IMR-90 (cell line): ENCODE measurements at regions not wholly inside any gene's neighbourhood (a gene's known extent, or its start where the extent isn't known, plus 50 kb on each side); places are given as distances from the start of the nearest gene placed in this dataset.

Experiments
- ATAC-seq: fragments of 200-7000 bp; cut with Tn5 transposase; 2 replicates; pipeline ENCODE4 v1.9.1; 2020; ENCODE audit warnings: low read depth, mild to moderate bottlenecking, moderate library complexity
- BruUV-seq: library from RNA; stranded (reverse); fragments of 400-500 nt; replicated peaks from 2 replicates; lab custom pipeline; 2021; lab: Mats Ljungman, UMichigan
- CTCF ChIA-PET: fragments of 300-600 bp; formaldehyde crosslinking; extraction: SDS; loops from one replicate; lab custom pipeline; 2021; ENCODE audit warnings: antibody characterized with exemption; lab: Yijun Ruan, JAX
- POLR2A ChIA-PET: fragments of 300-600 bp; sonication (Branson Sonifier 250); formaldehyde crosslinking; loops from one replicate; lab custom pipeline; 2022; ENCODE audit warnings: antibody characterized with exemption; ENCODE audit not compliant: unreplicated experiment; lab: Charles Lee
- DNase-seq: peaks from one replicate; pipeline ENCODE4 v3.0.0; 2013
- H2AFZ ChIP-seq: replicated peaks from 2 replicates; pipeline ENCODE3; 2013; ENCODE audit warnings: low read length, mild to moderate bottlenecking; ENCODE audit not compliant: poor library complexity
- H2AK5ac ChIP-seq: 2 replicates; pipeline ENCODE4 v1.6.1; 2013; ENCODE audit warnings: low read depth, low read length, inconsistent platforms
- H2AK9ac ChIP-seq: replicated peaks from 2 replicates; pipeline ENCODE3; 2013; ENCODE audit warnings: mild to moderate bottlenecking, low read depth, low read length, moderate library complexity; ENCODE audit not compliant: poor library complexity
- H2BK120ac ChIP-seq: 2 replicates; pipeline ENCODE4 v1.6.1; 2013; ENCODE audit warnings: low read depth, low read length, inconsistent platforms
- H2BK15ac ChIP-seq: 3 replicates; pipeline ENCODE4 v1.6.1; 2013; ENCODE audit warnings: low read depth, low read length, inconsistent platforms
- H2BK20ac ChIP-seq: 2 replicates; pipeline ENCODE4 v1.6.1; 2013; ENCODE audit warnings: low read depth, mild to moderate bottlenecking, inconsistent platforms, low read length, moderate library complexity
- H2BK5ac ChIP-seq: 2 replicates; pipeline ENCODE4 v1.6.1; 2013; ENCODE audit warnings: mild to moderate bottlenecking, low read depth, low read length, inconsistent platforms; ENCODE audit not compliant: poor library complexity, severe bottlenecking
- H3K14ac ChIP-seq: replicated peaks from 2 replicates; pipeline ENCODE4 v1.6.1; 2013; ENCODE audit warnings: low read depth, low read length, inconsistent platforms
- H3K18ac ChIP-seq: 2 replicates; pipeline ENCODE4 v1.6.1; 2013; ENCODE audit warnings: low read depth, low read length, control low read depth
- H3K23ac ChIP-seq: 2 replicates; pipeline ENCODE4 v1.6.1; 2013; ENCODE audit warnings: low read depth, low read length, inconsistent platforms
- H3K27ac ChIP-seq: 2 replicates; pipeline ENCODE4 v1.5.1; 2013; ENCODE audit warnings: mild to moderate bottlenecking, control low read depth, low read length; ENCODE audit not compliant: insufficient read depth
- H3K27me3 ChIP-seq: 2 replicates; pipeline ENCODE4 v1.6.1; 2013; ENCODE audit warnings: low read length; ENCODE audit not compliant: control insufficient read depth, insufficient read depth
- H3K36me3 ChIP-seq: 2 replicates; pipeline ENCODE4 v1.6.1; 2013; ENCODE audit warnings: low read length, mixed read lengths; ENCODE audit not compliant: control insufficient read depth, insufficient read depth
- H3K4ac ChIP-seq: 2 replicates; pipeline ENCODE4 v1.6.1; 2013; ENCODE audit warnings: low read depth, low read length, inconsistent platforms
- H3K4me1 ChIP-seq: 2 replicates; pipeline ENCODE4 v1.6.1; 2013; ENCODE audit warnings: low read length, mixed read lengths; ENCODE audit not compliant: control insufficient read depth, insufficient read depth
- H3K4me2 ChIP-seq: 2 replicates; pipeline ENCODE4 v1.6.1; 2013; ENCODE audit warnings: low read depth, mild to moderate bottlenecking, control low read depth, low read length, moderate library complexity
- H3K4me3 ChIP-seq: 2 replicates; pipeline ENCODE4 v1.5.1; 2013; ENCODE audit warnings: low read depth, mild to moderate bottlenecking, control low read depth, low read length, moderate library complexity; ENCODE audit not compliant: insufficient read depth
- H3K56ac ChIP-seq: 2 replicates; pipeline ENCODE4 v1.6.1; 2013; ENCODE audit warnings: low read length, inconsistent platforms; ENCODE audit not compliant: insufficient read depth; ENCODE audit errors: extremely low read depth
- H3K79me1 ChIP-seq, 2 experiments: 2 replicates each; pipeline ENCODE4 v1.6.1; 2013; ENCODE audit warnings: low read length in 2 of 2, inconsistent platforms in 1 of 2, low read depth in 1 of 2
- H3K9ac ChIP-seq: 2 replicates; pipeline ENCODE4 v1.6.1; 2013; ENCODE audit warnings: low read depth, low read length, control low read depth
- H3K9me1 ChIP-seq: 2 replicates; pipeline ENCODE4 v1.6.1; 2013; ENCODE audit warnings: low read length, inconsistent platforms; ENCODE audit not compliant: insufficient read depth
- H3K9me3 ChIP-seq: 2 replicates; pipeline ENCODE4 v1.6.1; 2013; ENCODE audit warnings: low read length; ENCODE audit not compliant: control insufficient read depth, insufficient read depth
- H4K20me1 ChIP-seq: 2 replicates; pipeline ENCODE4 v1.6.1; 2013; ENCODE audit warnings: low read length, inconsistent platforms; ENCODE audit not compliant: insufficient read depth
- H4K5ac ChIP-seq: 2 replicates; pipeline ENCODE4 v1.6.1; 2013; ENCODE audit warnings: mild to moderate bottlenecking, low read depth, low read length, control low read depth
- H4K8ac ChIP-seq, 2 experiments: 2 replicates each; pipeline ENCODE4 v1.6.1; 2013; ENCODE audit warnings: low read depth in 2 of 2, low read length in 2 of 2, control low read depth in 1 of 2, inconsistent platforms in 1 of 2
- H4K91ac ChIP-seq: 2 replicates; pipeline ENCODE4 v1.6.1; 2013; ENCODE audit warnings: low read depth, low read length, inconsistent platforms; ENCODE audit not compliant: insufficient read depth
- BHLHE40 ChIP-seq: fragments of 150-350 bp; IDR thresholded peaks from 2 replicates; pipeline ENCODE4 v1.6.1; 2016; ENCODE audit warnings: mild to moderate bottlenecking, low read depth, low read length
- CEBPB ChIP-seq: IDR thresholded peaks from 2 replicates; pipeline ENCODE4 v1.6.1; 2012; ENCODE audit warnings: low read depth, low read length, improper control_type of control experiment
- MAZ ChIP-seq: IDR thresholded peaks from 2 replicates; pipeline ENCODE4 v1.6.1; 2012; ENCODE audit warnings: low read depth, mild to moderate bottlenecking, low read length, improper control_type of control experiment, moderate library complexity, borderline replicate concordance
- MXI1 ChIP-seq: IDR thresholded peaks from 2 replicates; pipeline ENCODE4 v1.6.1; 2012; ENCODE audit warnings: low read depth, mild to moderate bottlenecking, low read length, moderate library complexity, borderline replicate concordance
- POLR2A ChIP-seq: IDR thresholded peaks from 2 replicates; pipeline ENCODE4 v1.6.1; 2012; ENCODE audit warnings: mild to moderate bottlenecking, low read depth, low read length
- RAD21 ChIP-seq: IDR thresholded peaks from 2 replicates; pipeline ENCODE4 v1.6.1; 2012; ENCODE audit warnings: low read length, improper control_type of control experiment
- RFX5 ChIP-seq: IDR thresholded peaks from 2 replicates; pipeline ENCODE4 v1.8.0; 2012; ENCODE audit warnings: low read depth, mild to moderate bottlenecking, low read length, moderate library complexity
- USF2 ChIP-seq: fragments of 150-350 bp; IDR thresholded peaks from 2 replicates; pipeline ENCODE4 v1.6.1; 2017; ENCODE audit warnings: mild to moderate bottlenecking, antibody characterized with exemption, low read length, low read depth
- WGBS, 2 experiments: methylation state at CpG; one replicate each; pipeline versions ENCODE4 v1.1.5 to v1.1.7; 2013; ENCODE audit warnings: missing lambda C conversion rate in 2 of 2; ENCODE audit not compliant: insufficient read length in 1 of 2; ENCODE audit errors: extremely low coverage in 2 of 2; 5-methylcytosine and 5-hydroxymethylcytosine counted together
- dilution Hi-C: fragments of 300-500 bp; cut with HindIII; formaldehyde crosslinking; loops from one replicate; pipeline ENCODE4 v1.14.3; 2018; ENCODE audit warnings: low sequenced_read_pairs; ENCODE audit not compliant: unreplicated experiment
- in situ Hi-C: fragments of 300-500 bp; cut with MboI; formaldehyde crosslinking; loops from 3 replicates; pipeline ENCODE4 v1.14.3; 2019; ENCODE audit warnings: low sequenced_read_pairs, inconsistent platforms, mixed read lengths
- intact Hi-C: fragments of 100-400 bp; cut with micrococcal nuclease; formaldehyde crosslinking; loops from 2 replicates; pipeline ENCODE4 v1.10.0; 2022
- TF ChIP-seq, protein P1 (sequence below): conservative IDR thresholded peaks from 2 replicates; pipeline ENCODE4 v1.5.1; 2012; ENCODE audit warnings: mild to moderate bottlenecking, low read depth, low read length, improper control_type of control experiment

- Histone ChIP-seq H3K4me3 (no peak overlapping the region), H2BK15ac (no peak overlapping the region), H3K27me3 (no peaks in the 10 kb centered on the region), H3K9me1 (no peaks in the 10 kb centered on the region), H3K27ac (no peak overlapping the region), H3K79me1 (no peaks in the 10 kb centered on the region), H3K4me2 (no peak overlapping the region), H3K36me3 (no peaks in the 10 kb centered on the region), H3K9me3 (no peaks in the 10 kb centered on the region), H2AK5ac (no peak overlapping the region), H3K56ac (no peak overlapping the region), H2BK5ac (no peak overlapping the region), H2AFZ (no peak overlapping the region), H3K4ac (no peak overlapping the region), H2AK9ac (no peak overlapping the region), H4K8ac (no peak overlapping the region), H3K14ac (no peak overlapping the region), H3K4me1 (no peaks in the 10 kb centered on the region), H4K20me1 (no peaks in the 10 kb centered on the region), H4K91ac (no peak overlapping the region), H4K5ac (no peak overlapping the region), H3K9ac (no peak overlapping the region), H2BK120ac (no peak overlapping the region), H3K23ac (no peak overlapping the region), H3K18ac (no peak overlapping the region), H2BK20ac (no peak overlapping the region)
- no peak for DNase-seq
- intact Hi-C loops, result loop anchor here (5.0 to 10.0 kb wide), 3 partner anchors 208 to 962 kb away; partner anchors contain the start of gene FSIP2
- no peak for ATAC-seq
- TF ChIP-seq, protein P1, sequence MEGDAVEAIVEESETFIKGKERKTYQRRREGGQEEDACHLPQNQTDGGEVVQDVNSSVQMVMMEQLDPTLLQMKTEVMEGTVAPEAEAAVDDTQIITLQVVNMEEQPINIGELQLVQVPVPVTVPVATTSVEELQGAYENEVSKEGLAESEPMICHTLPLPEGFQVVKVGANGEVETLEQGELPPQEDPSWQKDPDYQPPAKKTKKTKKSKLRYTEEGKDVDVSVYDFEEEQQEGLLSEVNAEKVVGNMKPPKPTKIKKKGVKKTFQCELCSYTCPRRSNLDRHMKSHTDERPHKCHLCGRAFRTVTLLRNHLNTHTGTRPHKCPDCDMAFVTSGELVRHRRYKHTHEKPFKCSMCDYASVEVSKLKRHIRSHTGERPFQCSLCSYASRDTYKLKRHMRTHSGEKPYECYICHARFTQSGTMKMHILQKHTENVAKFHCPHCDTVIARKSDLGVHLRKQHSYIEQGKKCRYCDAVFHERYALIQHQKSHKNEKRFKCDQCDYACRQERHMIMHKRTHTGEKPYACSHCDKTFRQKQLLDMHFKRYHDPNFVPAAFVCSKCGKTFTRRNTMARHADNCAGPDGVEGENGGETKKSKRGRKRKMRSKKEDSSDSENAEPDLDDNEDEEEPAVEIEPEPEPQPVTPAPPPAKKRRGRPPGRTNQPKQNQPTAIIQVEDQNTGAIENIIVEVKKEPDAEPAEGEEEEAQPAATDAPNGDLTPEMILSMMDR, result no peak
- TF ChIP-seq MAZ, result no peak
- TF ChIP-seq CEBPB, result no peak
- no peak for TF ChIP-seq MXI1
- no peak for TF ChIP-seq RFX5
- no peak for TF ChIP-seq USF2
- TF ChIP-seq POLR2A, result no peak
- TF ChIP-seq RAD21, result no peak
- no peak for TF ChIP-seq BHLHE40
- BruUV-seq, result no TSS peak
- ChIA-PET CTCF (no interaction called here), POLR2A (interaction anchor here (0.7 kb wide), 1 partner anchor 1960 kb away, joined by 4 read pairs; no protein-coding TSS in a partner anchor)
- no CpG with 5 or more reads among the region's 2 CpGs for WGBS, 2 experiments
- dilution Hi-C loops, result no loop called here
- in situ Hi-C loops, result no loop called here
Observed at GRCh38 chr2:186254759-186255158, 231.3 kb upstream of the ZC3H15 start.
